ENCODE measurements at regions not wholly inside any gene's neighbourhood (a gene's known extent, or its start where the extent isn't known, plus 50 kb on each side); places are given as distances from the start of the nearest gene placed in this dataset.

DNA sequence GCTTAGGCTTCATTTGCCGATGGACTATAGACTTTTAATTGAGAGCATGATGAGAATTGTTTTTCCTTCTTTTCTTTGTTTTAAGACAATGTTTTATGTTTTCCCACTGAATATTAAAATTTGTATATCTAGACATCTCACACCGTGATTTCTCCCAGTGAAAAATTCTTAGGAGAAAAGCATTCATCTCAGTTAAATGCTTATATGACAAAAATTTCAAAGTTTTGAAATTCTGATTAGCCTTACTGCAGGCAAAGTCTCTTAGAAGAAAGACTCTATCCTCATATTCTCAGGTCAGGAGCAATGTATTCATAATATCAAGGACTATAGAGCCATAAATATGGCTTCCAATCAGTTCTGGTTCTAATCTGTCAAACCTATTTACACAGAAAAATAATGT lies 2085.0 kb downstream of the NCAM2 start:
- no peaks in the 10 kb centered on the region for H3K27me3 ChIP-seq (replicated peaks in 1 of 4; ENCODE audit: control insufficient read depth in 3 of 4, extremely low read depth in 1 of 4, insufficient read depth in 3 of 4, low read length in 3 of 4)
- no peaks in the 10 kb centered on the region for H3K79me1 ChIP-seq (ENCODE audit: low read depth, low read length)
- H3K36me3 ChIP-seq (ENCODE audit: control insufficient read depth in 2 of 4, insufficient read depth in 4 of 4, low read length in 3 of 4) = no peaks in the 10 kb centered on the region
- H4K91ac ChIP-seq (replicated peaks; ENCODE audit: insufficient read length, low read length) = no peak overlapping the region
- H3K4me1 ChIP-seq (replicated peaks in 1 of 4; ENCODE audit: control insufficient read depth in 3 of 4, insufficient read depth in 4 of 4, low read length in 3 of 4) = no peaks in the 10 kb centered on the region
- no peak overlapping the region for H3K56ac ChIP-seq (replicated peaks; ENCODE audit: insufficient read length, low read depth, low read length)
- DNase-seq (ENCODE audit: low read depth in 1 of 2, low spot score in 2 of 2) = no peak
- H3K4me3 ChIP-seq (ENCODE audit: extremely low read depth in 1 of 4, insufficient read depth in 2 of 4, low read depth in 3 of 4, low read length in 4 of 4) = no peak overlapping the region
- CTCF ChIA-PET (ENCODE audit: partially characterized antibody) = no interaction called here
- H3K9ac ChIP-seq (replicated peaks in 1 of 4; ENCODE audit: extremely low read depth in 1 of 4, low read depth in 3 of 4, low read length in 3 of 4) = no peak overlapping the region
- no peak overlapping the region for H2BK5ac ChIP-seq (ENCODE audit: low read depth, low read length)
- peaks cover 0 to 5% of the 10 kb centered on the region in 2 experiments; a peak in 2 of 4 replicates for H3K9me3 ChIP-seq (ENCODE audit: insufficient read depth in 2 of 2, low read depth in 1 of 2, low read length in 1 of 2)
- H3K4ac ChIP-seq (replicated peaks; ENCODE audit: insufficient read length, low read depth, low read length) = no peak overlapping the region
- no peak for TF ChIP-seq YY1 (IDR thresholded peaks at IDR 0.05; ENCODE audit: low read depth, low read length)
- TF ChIP-seq RBBP5 (IDR thresholded peaks at IDR 0.05; ENCODE audit: borderline replicate concordance, low read depth, low read length) = no peak
- no peak for TF ChIP-seq POLR2A (IDR thresholded peaks at IDR 0.05; ENCODE audit: control extremely low read depth in 1 of 2, low read depth in 2 of 2, low read length in 2 of 2)
- TF ChIP-seq HDAC2 (IDR thresholded peaks at IDR 0.05; ENCODE audit: borderline replicate concordance in 1 of 2, low read depth in 2 of 2, low read length in 2 of 2) = no peak
- TF ChIP-seq EZH2 (IDR thresholded peaks at IDR 0.05; ENCODE audit: low read depth, low read length, severe bottlenecking) = no peak
- TF ChIP-seq CTBP2 (IDR thresholded peaks at IDR 0.05; ENCODE audit: borderline replicate concordance, insufficient read depth, insufficient read length, low read length) = no peak
- TF ChIP-seq MAFK (IDR thresholded peaks at IDR 0.05; ENCODE audit: low read depth, low read length) = no peak
- H2AK5ac ChIP-seq (ENCODE audit: low read depth, low read length) = no peak overlapping the region
- FAIRE-seq = no peak
- H4K20me1 ChIP-seq (replicated peaks in 1 of 2; ENCODE audit: control insufficient read depth in 1 of 2, insufficient read depth in 2 of 2, low read length in 2 of 2) = no peaks in the 10 kb centered on the region
- H3K23me2 ChIP-seq (ENCODE audit: low read depth, low read length) = no peaks in the 10 kb centered on the region
- H2BK20ac ChIP-seq (ENCODE audit: low read length) = no peak overlapping the region
- no peak overlapping the region for H2BK120ac ChIP-seq (replicated peaks; ENCODE audit: low read depth, low read length)
- H3K18ac ChIP-seq (ENCODE audit: extremely low read depth, low read length) = no peak overlapping the region
- no peak overlapping the region for H2BK15ac ChIP-seq (ENCODE audit: low read length)
- H2AFZ ChIP-seq (ENCODE audit: low read length) = no peak overlapping the region
- no peak overlapping the region for H3K4me2 ChIP-seq (ENCODE audit: insufficient read depth in 1 of 2, low read depth in 2 of 2, low read length in 2 of 2)
- no peaks in the 10 kb centered on the region for H3K79me2 ChIP-seq (ENCODE audit: control insufficient read depth in 1 of 2, insufficient read depth in 2 of 2, low read length in 2 of 2)
- no peak overlapping the region for H3K27ac ChIP-seq (ENCODE audit: low read depth, low read length)
- POLR2A ChIA-PET (ENCODE audit: partially characterized antibody) = no interaction called here
- no peak overlapping the region for H4K8ac ChIP-seq (ENCODE audit: extremely low read depth, insufficient read depth, low read length)
- no peak overlapping the region for H2BK12ac ChIP-seq (ENCODE audit: low read depth, low read length)
- 98% methylated on average over 2 of the region's 2 CpGs; no CpG with 5 or more reads in 1 of the 2 experiments for WGBS, 2 experiments (ENCODE audit: extremely low coverage in 1 of 2, insufficient coverage in 1 of 2, insufficient read length in 1 of 2, insufficient replicate concordance in 2 of 2, low coverage in 1 of 2, low lambda C conversion rate in 2 of 2, missing lambda C conversion rate in 1 of 2)
- H3K23ac ChIP-seq (ENCODE audit: insufficient read length) = no peak overlapping the region
- H4K5ac ChIP-seq (ENCODE audit: insufficient read length, low read depth, low read length) = no peak overlapping the region
- H3K14ac ChIP-seq (ENCODE audit: insufficient read length) = no peak overlapping the region

Data from H1 (cell line).